ENCODE measurements at regions not wholly inside any gene's neighbourhood (a gene's known extent, or its start where the extent isn't known, plus 50 kb on each side); places are given as distances from the start of the nearest gene placed in this dataset.

- Histone ChIP-seq H3K4me1 (replicated peaks in 1 of 4; ENCODE audit: control insufficient read depth in 3 of 4, insufficient read depth in 4 of 4, low read length in 3 of 4) (0 out of 7 replicates have a peak, but pooled peaks cover 0 to 5% (median 0%) of the 10 kb centered on the region in 4 experiments), H3K9ac (replicated peaks in 1 of 4; ENCODE audit: extremely low read depth in 1 of 4, low read depth in 3 of 4, low read length in 3 of 4) (no peak overlapping the region), H2BK12ac (ENCODE audit: low read depth, low read length) (no peak overlapping the region), H2BK15ac (ENCODE audit: low read length) (no peak overlapping the region), H3K27me3 (replicated peaks in 1 of 4; ENCODE audit: control insufficient read depth in 3 of 4, extremely low read depth in 1 of 4, insufficient read depth in 3 of 4, low read length in 3 of 4) (no peaks in the 10 kb centered on the region), H4K20me1 (replicated peaks in 1 of 2; ENCODE audit: control insufficient read depth in 1 of 2, insufficient read depth in 2 of 2, low read length in 2 of 2) (no peaks in the 10 kb centered on the region), H3K36me3 (ENCODE audit: control insufficient read depth in 2 of 4, insufficient read depth in 4 of 4, low read length in 3 of 4) (no peaks in the 10 kb centered on the region), H3K4me2 (ENCODE audit: insufficient read depth in 1 of 2, low read depth in 2 of 2, low read length in 2 of 2) (no peak overlapping the region), H4K5ac (ENCODE audit: insufficient read length, low read depth, low read length) (no peak overlapping the region), H3K23ac (ENCODE audit: insufficient read length) (no peak overlapping the region), H3K4me3 (ENCODE audit: extremely low read depth in 1 of 4, insufficient read depth in 2 of 4, low read depth in 3 of 4, low read length in 4 of 4) (no peak overlapping the region), H3K9me3 (ENCODE audit: insufficient read depth in 2 of 2, low read depth in 1 of 2, low read length in 1 of 2) (0 out of 4 replicates have a peak, but pooled peaks cover 0 to 6% of the 10 kb centered on the region in 2 experiments), H2AK5ac (ENCODE audit: low read depth, low read length) (no peak overlapping the region), H3K79me1 (ENCODE audit: low read depth, low read length) (no peaks in the 10 kb centered on the region), H2BK20ac (ENCODE audit: low read length) (no peak overlapping the region), H2BK120ac (replicated peaks; ENCODE audit: low read depth, low read length) (no peak overlapping the region), H3K79me2 (ENCODE audit: control insufficient read depth in 1 of 2, insufficient read depth in 2 of 2, low read length in 2 of 2) (no peaks in the 10 kb centered on the region), H2BK5ac (ENCODE audit: low read depth, low read length) (no peak overlapping the region), H3K14ac (ENCODE audit: insufficient read length) (no peak overlapping the region), H3K4ac (replicated peaks; ENCODE audit: insufficient read length, low read depth, low read length) (no peak overlapping the region), H3K23me2 (ENCODE audit: low read depth, low read length) (no peaks in the 10 kb centered on the region), H4K91ac (replicated peaks; ENCODE audit: insufficient read length, low read length) (no peak overlapping the region), H4K8ac (ENCODE audit: extremely low read depth, insufficient read depth, low read length) (no peak overlapping the region), H3K56ac (replicated peaks; ENCODE audit: insufficient read length, low read depth, low read length) (no peak overlapping the region), H3K27ac (ENCODE audit: low read depth, low read length) (no peak overlapping the region), H3K18ac (ENCODE audit: extremely low read depth, low read length) (no peak overlapping the region), H2AFZ (ENCODE audit: low read length) (no peak overlapping the region)
- no peak for TF ChIP-seq SP4 (IDR thresholded peaks at IDR 0.05; ENCODE audit: low read length)
- TF ChIP-seq BACH1 (IDR thresholded peaks at IDR 0.05; ENCODE audit: low read length): no peak
- 95% methylated on average over 2 of the region's 2 CpGs; no CpG with 5 or more reads in 1 of the 2 experiments for whole genome bisulfite sequencing, 2 experiments (ENCODE audit: extremely low coverage in 1 of 2, insufficient coverage in 1 of 2, insufficient read length in 1 of 2, insufficient replicate concordance in 2 of 2, low coverage in 1 of 2, low lambda C conversion rate in 2 of 2, missing lambda C conversion rate in 1 of 2)
- POLR2A ChIA-PET (ENCODE audit: partially characterized antibody): no interaction called here
- FAIRE-seq: no peak
- CTCF ChIA-PET (ENCODE audit: partially characterized antibody): interaction anchor here (1.0 kb wide), 1 partner anchor 55 kb away, joined by 3 read pairs; no protein-coding TSS in a partner anchor
- DNase-seq (ENCODE audit: low read depth in 1 of 2, low spot score in 2 of 2): no peak
These were observed 241.9 kb upstream of the ZFP64 start for GRCh38 chr20:52433326-52434040.

Data from H1 (cell line).